GM23338 (cell line): ENCODE measurements at regions not wholly inside any gene's neighbourhood (a gene's known extent, or its start where the extent isn't known, plus 50 kb on each side); places are given as distances from the start of the nearest gene placed in this dataset.

Experiments
- ATAC-seq: fragments of 200-7000 bp; cut with Tn5 transposase; 3 replicates; pipeline ENCODE4 v1.9.1; 2020
- DNase-seq: peaks from one replicate; pipeline ENCODE4 v3.0.0-alpha.2; 2015; ENCODE audit warnings: low spot score
- H2AFZ ChIP-seq: fragments of 200-600 bp; sonication (generic); 2 replicates; pipeline ENCODE4 v1.8.0; 2016; ENCODE audit warnings: antibody characterized with exemption, mild to moderate bottlenecking, moderate library complexity
- H3F3A ChIP-seq: fragments of 200-600 bp; sonication (generic); replicated peaks from 2 replicates; pipeline ENCODE4 v1.8.0; 2017; ENCODE audit warnings: antibody characterized with exemption, mixed run types, low read depth
- H3K27ac ChIP-seq: fragments of 200-600 bp; sonication (generic); 2 replicates; pipeline ENCODE4 v1.6.1; 2016; ENCODE audit warnings: low read depth
- H3K27me3 ChIP-seq: fragments of 200-600 bp; sonication (generic); 2 replicates; pipeline ENCODE4 v1.8.0; 2016; ENCODE audit warnings: mild to moderate bottlenecking, mixed run types, moderate library complexity; ENCODE audit not compliant: insufficient read depth
- H3K36me3 ChIP-seq: fragments of 200-600 bp; sonication (generic); 2 replicates; pipeline ENCODE4 v1.8.0; 2016; ENCODE audit warnings: mild to moderate bottlenecking; ENCODE audit not compliant: insufficient read depth
- H3K4me1 ChIP-seq: fragments of 200-600 bp; sonication (generic); 2 replicates; pipeline ENCODE4 v1.8.0; 2016; ENCODE audit warnings: mild to moderate bottlenecking, moderate library complexity; ENCODE audit not compliant: insufficient read depth
- H3K4me2 ChIP-seq: fragments of 200-600 bp; sonication (generic); 2 replicates; pipeline ENCODE4 v1.7.1; 2017; ENCODE audit warnings: mixed run types
- H3K4me3 ChIP-seq: fragments of 200-600 bp; sonication (generic); 2 replicates; pipeline ENCODE4 v1.6.1; 2016; ENCODE audit warnings: mixed run types
- H3K79me2 ChIP-seq: fragments of 200-600 bp; sonication (generic); replicated peaks from 2 replicates; pipeline ENCODE4 v1.8.0; 2017; ENCODE audit warnings: mild to moderate bottlenecking; ENCODE audit not compliant: insufficient read depth
- H3K9me2 ChIP-seq: fragments of 200-600 bp; sonication (generic); 2 replicates; pipeline ENCODE4 v1.8.0; 2017; ENCODE audit not compliant: insufficient read depth
- H4K20me1 ChIP-seq: fragments of 200-600 bp; sonication (generic); replicated peaks from 2 replicates; pipeline ENCODE4 v1.8.0; 2017; ENCODE audit warnings: mild to moderate bottlenecking; ENCODE audit not compliant: insufficient read depth
- H3K27ac Mint-ChIP-seq: 2 replicates; pipeline ENCODE4 v1.8.0; 2020; ENCODE audit warnings: inconsistent platforms, mild to moderate bottlenecking, moderate library complexity, mixed read lengths
- H3K27me3 Mint-ChIP-seq: 3 replicates; pipeline ENCODE4 v1.8.0; 2022; ENCODE audit warnings: low read depth, mild to moderate bottlenecking, moderate library complexity, mixed read lengths, inconsistent platforms; ENCODE audit not compliant: insufficient read depth, poor library complexity
- H3K36me3 Mint-ChIP-seq: 3 replicates; pipeline ENCODE4 v1.8.0; 2021; ENCODE audit warnings: low read depth, mild to moderate bottlenecking, inconsistent platforms, moderate library complexity, mixed read lengths
- H3K4me1 Mint-ChIP-seq: 3 replicates; pipeline ENCODE4 v1.8.0; 2020; ENCODE audit warnings: mild to moderate bottlenecking, inconsistent platforms, mixed read lengths
- H3K4me3 Mint-ChIP-seq: 3 replicates; pipeline ENCODE4 v1.8.0; 2021; ENCODE audit warnings: moderate library complexity, mild to moderate bottlenecking, inconsistent platforms, mixed read lengths
- H3K9me3 Mint-ChIP-seq: 3 replicates; pipeline ENCODE4 v1.8.0; 2020; ENCODE audit warnings: moderate library complexity, mild to moderate bottlenecking, inconsistent platforms, mixed read lengths
- CREB1 ChIP-seq: fragments of 250-450 bp; sonication (Bioruptor Pico); IDR thresholded peaks from 2 replicates; pipeline ENCODE4 v1.5.0; 2020; ENCODE audit warnings: low read depth, mild to moderate bottlenecking, moderate library complexity
- CTCF ChIP-seq, 2 experiments: fragments of 200-600 bp in 1 of 2; sonication (generic) in 1 of 2; conservative IDR thresholded peaks; 2 replicates each; pipeline versions ENCODE4 v1.5.1 to v1.6.1; 2016 to 2017; ENCODE audit warnings: antibody characterized with exemption in 2 of 2, low read depth in 2 of 2, mild to moderate bottlenecking in 2 of 2, moderate library complexity in 1 of 2
- ETS1 ChIP-seq: IDR thresholded peaks from 2 replicates; pipeline ENCODE4 v1.6.1; 2016; ENCODE audit warnings: antibody characterized with exemption
- EZH2 ChIP-seq: fragments of 200-600 bp; sonication (generic); IDR thresholded peaks from one replicate; pipeline ENCODE4 v1.8.0; 2017; ENCODE audit warnings: antibody characterized with exemption, mild to moderate bottlenecking, low read depth; ENCODE audit not compliant: unreplicated experiment
- JUNB ChIP-seq: IDR thresholded peaks from one replicate; pipeline ENCODE4 v1.6.1; 2016; ENCODE audit warnings: antibody characterized with exemption; ENCODE audit not compliant: unreplicated experiment
- STAT1 ChIP-seq: IDR thresholded peaks from one replicate; pipeline ENCODE4 v1.6.1; 2016; ENCODE audit warnings: antibody characterized with exemption; ENCODE audit not compliant: unreplicated experiment
- ZNF462 ChIP-seq: fragments of 250-450 bp; sonication (Bioruptor Pico); IDR thresholded peaks from 2 replicates; pipeline ENCODE4 v1.5.0; 2020; ENCODE audit warnings: mild to moderate bottlenecking, moderate library complexity
- TF ChIP-seq, protein P1 (sequence below): IDR thresholded peaks from one replicate; pipeline ENCODE4 v1.6.1; 2018; ENCODE audit warnings: antibody characterized with exemption; ENCODE audit not compliant: unreplicated experiment

- Histone ChIP-seq H3K36me3 (no peaks in the 10 kb centered on the region), H2AFZ (no peak overlapping the region), H3K9me2 (no peaks in the 10 kb centered on the region; the same call in none of the 2 replicates), H3K27ac (no peak overlapping the region), H3K27me3 (no peaks in the 10 kb centered on the region), H3K4me2 (no peak overlapping the region), H4K20me1 (no peaks in the 10 kb centered on the region), H3K79me2 (no peaks in the 10 kb centered on the region), H3F3A (no peaks in the 10 kb centered on the region), H3K4me1 (no peaks in the 10 kb centered on the region), H3K4me3 (no peak overlapping the region)
- DNase-seq (no peak), ATAC-seq (no peak)
- Mint-ChIP-seq H3K36me3 (peaks cover 2% of the 10 kb centered on the region; the same call in 1 of the 3 replicates), H3K27ac (no peak overlapping the region), H3K9me3 (peaks cover 7% of the 10 kb centered on the region; the same call in 2 of the 3 replicates), H3K27me3 (no peaks in the 10 kb centered on the region), H3K4me3 (no peak overlapping the region), H3K4me1 (no peaks in the 10 kb centered on the region)
- TF ChIP-seq, protein P1, sequence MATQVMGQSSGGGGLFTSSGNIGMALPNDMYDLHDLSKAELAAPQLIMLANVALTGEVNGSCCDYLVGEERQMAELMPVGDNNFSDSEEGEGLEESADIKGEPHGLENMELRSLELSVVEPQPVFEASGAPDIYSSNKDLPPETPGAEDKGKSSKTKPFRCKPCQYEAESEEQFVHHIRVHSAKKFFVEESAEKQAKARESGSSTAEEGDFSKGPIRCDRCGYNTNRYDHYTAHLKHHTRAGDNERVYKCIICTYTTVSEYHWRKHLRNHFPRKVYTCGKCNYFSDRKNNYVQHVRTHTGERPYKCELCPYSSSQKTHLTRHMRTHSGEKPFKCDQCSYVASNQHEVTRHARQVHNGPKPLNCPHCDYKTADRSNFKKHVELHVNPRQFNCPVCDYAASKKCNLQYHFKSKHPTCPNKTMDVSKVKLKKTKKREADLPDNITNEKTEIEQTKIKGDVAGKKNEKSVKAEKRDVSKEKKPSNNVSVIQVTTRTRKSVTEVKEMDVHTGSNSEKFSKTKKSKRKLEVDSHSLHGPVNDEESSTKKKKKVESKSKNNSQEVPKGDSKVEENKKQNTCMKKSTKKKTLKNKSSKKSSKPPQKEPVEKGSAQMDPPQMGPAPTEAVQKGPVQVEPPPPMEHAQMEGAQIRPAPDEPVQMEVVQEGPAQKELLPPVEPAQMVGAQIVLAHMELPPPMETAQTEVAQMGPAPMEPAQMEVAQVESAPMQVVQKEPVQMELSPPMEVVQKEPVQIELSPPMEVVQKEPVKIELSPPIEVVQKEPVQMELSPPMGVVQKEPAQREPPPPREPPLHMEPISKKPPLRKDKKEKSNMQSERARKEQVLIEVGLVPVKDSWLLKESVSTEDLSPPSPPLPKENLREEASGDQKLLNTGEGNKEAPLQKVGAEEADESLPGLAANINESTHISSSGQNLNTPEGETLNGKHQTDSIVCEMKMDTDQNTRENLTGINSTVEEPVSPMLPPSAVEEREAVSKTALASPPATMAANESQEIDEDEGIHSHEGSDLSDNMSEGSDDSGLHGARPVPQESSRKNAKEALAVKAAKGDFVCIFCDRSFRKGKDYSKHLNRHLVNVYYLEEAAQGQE, result no peak
- TF ChIP-seq EZH2 (no peak), STAT1 (no peak), ZNF462 (CRISPR knock-in tag) (no peak), CTCF (conservative IDR thresholded peaks at IDR 0.05; ENCODE audit: low read depth in 2 of 2) (no peak), ETS1 (no peak), CREB1 (CRISPR knock-in tag) (no peak), JUNB (no peak)
These were observed 619.2 kb upstream of the SETBP1 start for GRCh38 chr18:44061438-44061837.
